IMR-90 (cell line): ENCODE measurements at regions not wholly inside any gene's neighbourhood (a gene's known extent, or its start where the extent isn't known, plus 50 kb on each side); places are given as distances from the start of the nearest gene placed in this dataset.

Experiments
- ATAC-seq: fragments of 200-7000 bp; cut with Tn5 transposase; 2 replicates; pipeline ENCODE4 v1.9.1; 2020; ENCODE audit warnings: low read depth, mild to moderate bottlenecking, moderate library complexity
- BruUV-seq: library from RNA; stranded (reverse); fragments of 400-500 nt; replicated peaks from 2 replicates; lab custom pipeline; 2021; lab: Mats Ljungman, UMichigan
- CTCF ChIA-PET: fragments of 300-600 bp; formaldehyde crosslinking; extraction: SDS; loops from one replicate; lab custom pipeline; 2021; ENCODE audit warnings: antibody characterized with exemption; lab: Yijun Ruan, JAX
- POLR2A ChIA-PET: fragments of 300-600 bp; sonication (Branson Sonifier 250); formaldehyde crosslinking; loops from one replicate; lab custom pipeline; 2022; ENCODE audit warnings: antibody characterized with exemption; ENCODE audit not compliant: unreplicated experiment; lab: Charles Lee
- DNase-seq: peaks from one replicate; pipeline ENCODE4 v3.0.0; 2013
- H2AFZ ChIP-seq: replicated peaks from 2 replicates; pipeline ENCODE3; 2013; ENCODE audit warnings: low read length, mild to moderate bottlenecking; ENCODE audit not compliant: poor library complexity
- H2AK5ac ChIP-seq: 2 replicates; pipeline ENCODE4 v1.6.1; 2013; ENCODE audit warnings: low read depth, low read length, inconsistent platforms
- H2AK9ac ChIP-seq: replicated peaks from 2 replicates; pipeline ENCODE3; 2013; ENCODE audit warnings: mild to moderate bottlenecking, low read depth, low read length, moderate library complexity; ENCODE audit not compliant: poor library complexity
- H2BK120ac ChIP-seq: 2 replicates; pipeline ENCODE4 v1.6.1; 2013; ENCODE audit warnings: low read depth, low read length, inconsistent platforms
- H2BK15ac ChIP-seq: 3 replicates; pipeline ENCODE4 v1.6.1; 2013; ENCODE audit warnings: low read depth, low read length, inconsistent platforms
- H2BK20ac ChIP-seq: 2 replicates; pipeline ENCODE4 v1.6.1; 2013; ENCODE audit warnings: low read depth, mild to moderate bottlenecking, inconsistent platforms, low read length, moderate library complexity
- H2BK5ac ChIP-seq: 2 replicates; pipeline ENCODE4 v1.6.1; 2013; ENCODE audit warnings: mild to moderate bottlenecking, low read depth, low read length, inconsistent platforms; ENCODE audit not compliant: poor library complexity, severe bottlenecking
- H3K14ac ChIP-seq: replicated peaks from 2 replicates; pipeline ENCODE4 v1.6.1; 2013; ENCODE audit warnings: low read depth, low read length, inconsistent platforms
- H3K18ac ChIP-seq: 2 replicates; pipeline ENCODE4 v1.6.1; 2013; ENCODE audit warnings: low read depth, low read length, control low read depth
- H3K23ac ChIP-seq: 2 replicates; pipeline ENCODE4 v1.6.1; 2013; ENCODE audit warnings: low read depth, low read length, inconsistent platforms
- H3K27ac ChIP-seq: 2 replicates; pipeline ENCODE4 v1.5.1; 2013; ENCODE audit warnings: mild to moderate bottlenecking, control low read depth, low read length; ENCODE audit not compliant: insufficient read depth
- H3K27me3 ChIP-seq: 2 replicates; pipeline ENCODE4 v1.6.1; 2013; ENCODE audit warnings: low read length; ENCODE audit not compliant: control insufficient read depth, insufficient read depth
- H3K36me3 ChIP-seq: 2 replicates; pipeline ENCODE4 v1.6.1; 2013; ENCODE audit warnings: low read length, mixed read lengths; ENCODE audit not compliant: control insufficient read depth, insufficient read depth
- H3K4ac ChIP-seq: 2 replicates; pipeline ENCODE4 v1.6.1; 2013; ENCODE audit warnings: low read depth, low read length, inconsistent platforms
- H3K4me1 ChIP-seq: 2 replicates; pipeline ENCODE4 v1.6.1; 2013; ENCODE audit warnings: low read length, mixed read lengths; ENCODE audit not compliant: control insufficient read depth, insufficient read depth
- H3K4me2 ChIP-seq: 2 replicates; pipeline ENCODE4 v1.6.1; 2013; ENCODE audit warnings: low read depth, mild to moderate bottlenecking, control low read depth, low read length, moderate library complexity
- H3K4me3 ChIP-seq: 2 replicates; pipeline ENCODE4 v1.5.1; 2013; ENCODE audit warnings: low read depth, mild to moderate bottlenecking, control low read depth, low read length, moderate library complexity; ENCODE audit not compliant: insufficient read depth
- H3K56ac ChIP-seq: 2 replicates; pipeline ENCODE4 v1.6.1; 2013; ENCODE audit warnings: low read length, inconsistent platforms; ENCODE audit not compliant: insufficient read depth; ENCODE audit errors: extremely low read depth
- H3K79me1 ChIP-seq, 2 experiments: 2 replicates each; pipeline ENCODE4 v1.6.1; 2013; ENCODE audit warnings: low read length in 2 of 2, inconsistent platforms in 1 of 2, low read depth in 1 of 2
- H3K9ac ChIP-seq: 2 replicates; pipeline ENCODE4 v1.6.1; 2013; ENCODE audit warnings: low read depth, low read length, control low read depth
- H3K9me1 ChIP-seq: 2 replicates; pipeline ENCODE4 v1.6.1; 2013; ENCODE audit warnings: low read length, inconsistent platforms; ENCODE audit not compliant: insufficient read depth
- H3K9me3 ChIP-seq: 2 replicates; pipeline ENCODE4 v1.6.1; 2013; ENCODE audit warnings: low read length; ENCODE audit not compliant: control insufficient read depth, insufficient read depth
- H4K20me1 ChIP-seq: 2 replicates; pipeline ENCODE4 v1.6.1; 2013; ENCODE audit warnings: low read length, inconsistent platforms; ENCODE audit not compliant: insufficient read depth
- H4K5ac ChIP-seq: 2 replicates; pipeline ENCODE4 v1.6.1; 2013; ENCODE audit warnings: mild to moderate bottlenecking, low read depth, low read length, control low read depth
- H4K8ac ChIP-seq, 2 experiments: 2 replicates each; pipeline ENCODE4 v1.6.1; 2013; ENCODE audit warnings: low read depth in 2 of 2, low read length in 2 of 2, control low read depth in 1 of 2, inconsistent platforms in 1 of 2
- H4K91ac ChIP-seq: 2 replicates; pipeline ENCODE4 v1.6.1; 2013; ENCODE audit warnings: low read depth, low read length, inconsistent platforms; ENCODE audit not compliant: insufficient read depth
- BHLHE40 ChIP-seq: fragments of 150-350 bp; IDR thresholded peaks from 2 replicates; pipeline ENCODE4 v1.6.1; 2016; ENCODE audit warnings: mild to moderate bottlenecking, low read depth, low read length
- CHD1 ChIP-seq: IDR thresholded peaks from 2 replicates; pipeline ENCODE4 v1.6.1; 2012; ENCODE audit warnings: low read depth, low read length, improper control_type of control experiment
- MXI1 ChIP-seq: IDR thresholded peaks from 2 replicates; pipeline ENCODE4 v1.6.1; 2012; ENCODE audit warnings: low read depth, mild to moderate bottlenecking, low read length, moderate library complexity, borderline replicate concordance
- RAD21 ChIP-seq: IDR thresholded peaks from 2 replicates; pipeline ENCODE4 v1.6.1; 2012; ENCODE audit warnings: low read length, improper control_type of control experiment
- WGBS, 2 experiments: methylation state at CpG; one replicate each; pipeline versions ENCODE4 v1.1.5 to v1.1.7; 2013; ENCODE audit warnings: missing lambda C conversion rate in 2 of 2; ENCODE audit not compliant: insufficient read length in 1 of 2; ENCODE audit errors: extremely low coverage in 2 of 2; 5-methylcytosine and 5-hydroxymethylcytosine counted together
- dilution Hi-C: fragments of 300-500 bp; cut with HindIII; formaldehyde crosslinking; loops from one replicate; pipeline ENCODE4 v1.14.3; 2018; ENCODE audit warnings: low sequenced_read_pairs; ENCODE audit not compliant: unreplicated experiment
- in situ Hi-C: fragments of 300-500 bp; cut with MboI; formaldehyde crosslinking; loops from 3 replicates; pipeline ENCODE4 v1.14.3; 2019; ENCODE audit warnings: low sequenced_read_pairs, inconsistent platforms, mixed read lengths
- intact Hi-C: fragments of 100-400 bp; cut with micrococcal nuclease; formaldehyde crosslinking; loops from 2 replicates; pipeline ENCODE4 v1.10.0; 2022

DNA sequence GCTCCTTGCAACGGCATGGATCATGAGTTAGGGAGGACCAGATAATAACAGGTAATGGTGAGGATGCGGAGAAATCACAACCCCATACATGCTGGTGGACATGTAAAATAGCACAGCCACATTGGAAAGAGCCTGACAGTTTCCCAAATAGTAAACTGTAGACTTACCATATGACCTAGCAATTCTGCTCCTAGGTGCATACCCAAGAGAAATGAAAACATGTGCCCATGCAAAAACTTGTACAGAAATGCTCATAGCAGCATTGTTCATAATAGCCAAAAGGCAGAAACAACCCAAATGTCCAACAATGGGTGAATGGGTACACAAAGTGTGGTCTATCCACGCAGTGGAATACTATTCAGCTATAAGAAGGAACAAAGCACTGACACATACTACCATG, 97.5 kb upstream of the VRK1 start:
- Histone ChIP-seq H3K23ac (no peak overlapping the region), H3K9ac (no peak overlapping the region), H3K4me2 (no peak overlapping the region), H3K14ac (no peak overlapping the region), H4K5ac (no peak overlapping the region), H3K18ac (no peak overlapping the region), H2AK9ac (no peak overlapping the region), H4K91ac (no peak overlapping the region), H3K9me1 (no peaks in the 10 kb centered on the region), H3K56ac (no peak overlapping the region), H2BK5ac (no peak overlapping the region), H3K36me3 (no peaks in the 10 kb centered on the region), H3K4me3 (no peak overlapping the region), H2BK20ac (no peak overlapping the region), H4K8ac (no peak overlapping the region), H3K4me1 (no peaks in the 10 kb centered on the region), H2BK15ac (no peak overlapping the region), H3K79me1 (no peaks in the 10 kb centered on the region), H2AK5ac (no peak overlapping the region), H3K27me3 (no peaks in the 10 kb centered on the region), H4K20me1 (no peaks in the 10 kb centered on the region), H3K27ac (no peak overlapping the region), H3K9me3 (no peaks in the 10 kb centered on the region), H3K4ac (no peak overlapping the region), H2BK120ac (no peak overlapping the region), H2AFZ (no peak overlapping the region)
- intact Hi-C loops = no loop called here
- CTCF ChIA-PET = no interaction called here
- no CpG with 5 or more reads among the region's 3 CpGs for WGBS, 2 experiments
- TF ChIP-seq BHLHE40 (no peak), CHD1 (no peak), RAD21 (no peak), MXI1 (no peak)
- dilution Hi-C loops = no loop called here
- POLR2A ChIA-PET = no interaction called here
- no TSS peak for BruUV-seq
- ATAC-seq = no peak
- DNase-seq = no peak
- in situ Hi-C loops = no loop called here
